D721Med (cell line): ENCODE measurements at regions not wholly inside any gene's neighbourhood (a gene's known extent, or its start where the extent isn't known, plus 50 kb on each side); places are given as distances from the start of the nearest gene placed in this dataset.

Source experiments
- DNase-seq: peaks from one replicate; pipeline ENCODE4 v3.0.0; 2011; ENCODE audit warnings: low spot score; ENCODE audit not compliant: insufficient read length
- FAIRE-seq: peaks from 2 replicates; lab custom pipeline; 2011; peaks lifted over from hg19 to GRCh38; lab: Jason Lieb, UNC
- TF ChIP-seq, protein P1 (sequence below): IDR thresholded peaks from 2 replicates; pipeline ENCODE4 v1.5.1; 2012; ENCODE audit warnings: mild to moderate bottlenecking, control low read depth; ENCODE audit not compliant: insufficient read depth; ENCODE audit errors: missing control alignments

DNA sequence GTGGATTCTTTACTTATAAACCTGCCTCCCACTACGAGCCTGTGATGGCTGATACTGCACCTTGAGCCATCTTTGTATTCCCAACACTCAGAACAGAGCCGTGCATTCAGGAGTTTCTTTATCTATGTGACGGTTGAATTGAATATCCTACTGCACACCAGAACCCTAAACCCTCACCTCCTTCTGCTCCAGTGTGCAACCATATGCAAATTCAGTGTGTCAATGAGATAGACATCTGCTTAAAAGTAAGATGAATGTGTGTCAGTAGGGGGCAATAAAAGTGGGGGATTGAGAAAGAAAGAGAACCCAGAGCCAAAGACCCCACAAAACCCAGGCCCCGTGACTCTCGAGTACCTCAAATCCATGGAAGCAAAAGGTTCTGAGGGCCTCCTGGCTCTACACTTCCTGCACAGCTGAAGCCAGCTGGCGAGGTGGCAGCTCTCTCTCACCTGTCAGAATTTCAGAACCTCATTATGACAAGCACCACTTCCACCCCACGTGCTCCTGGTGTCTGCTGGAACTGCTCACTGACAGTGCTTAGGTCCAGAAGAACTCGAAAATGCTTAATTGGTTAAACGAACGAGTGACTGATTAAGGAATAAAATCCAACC, 143.3 kb upstream of the GPR26 start:
- no peak for DNase-seq
- TF ChIP-seq, protein P1, sequence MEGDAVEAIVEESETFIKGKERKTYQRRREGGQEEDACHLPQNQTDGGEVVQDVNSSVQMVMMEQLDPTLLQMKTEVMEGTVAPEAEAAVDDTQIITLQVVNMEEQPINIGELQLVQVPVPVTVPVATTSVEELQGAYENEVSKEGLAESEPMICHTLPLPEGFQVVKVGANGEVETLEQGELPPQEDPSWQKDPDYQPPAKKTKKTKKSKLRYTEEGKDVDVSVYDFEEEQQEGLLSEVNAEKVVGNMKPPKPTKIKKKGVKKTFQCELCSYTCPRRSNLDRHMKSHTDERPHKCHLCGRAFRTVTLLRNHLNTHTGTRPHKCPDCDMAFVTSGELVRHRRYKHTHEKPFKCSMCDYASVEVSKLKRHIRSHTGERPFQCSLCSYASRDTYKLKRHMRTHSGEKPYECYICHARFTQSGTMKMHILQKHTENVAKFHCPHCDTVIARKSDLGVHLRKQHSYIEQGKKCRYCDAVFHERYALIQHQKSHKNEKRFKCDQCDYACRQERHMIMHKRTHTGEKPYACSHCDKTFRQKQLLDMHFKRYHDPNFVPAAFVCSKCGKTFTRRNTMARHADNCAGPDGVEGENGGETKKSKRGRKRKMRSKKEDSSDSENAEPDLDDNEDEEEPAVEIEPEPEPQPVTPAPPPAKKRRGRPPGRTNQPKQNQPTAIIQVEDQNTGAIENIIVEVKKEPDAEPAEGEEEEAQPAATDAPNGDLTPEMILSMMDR, result no peak
- FAIRE-seq, result no peak

DNA sequence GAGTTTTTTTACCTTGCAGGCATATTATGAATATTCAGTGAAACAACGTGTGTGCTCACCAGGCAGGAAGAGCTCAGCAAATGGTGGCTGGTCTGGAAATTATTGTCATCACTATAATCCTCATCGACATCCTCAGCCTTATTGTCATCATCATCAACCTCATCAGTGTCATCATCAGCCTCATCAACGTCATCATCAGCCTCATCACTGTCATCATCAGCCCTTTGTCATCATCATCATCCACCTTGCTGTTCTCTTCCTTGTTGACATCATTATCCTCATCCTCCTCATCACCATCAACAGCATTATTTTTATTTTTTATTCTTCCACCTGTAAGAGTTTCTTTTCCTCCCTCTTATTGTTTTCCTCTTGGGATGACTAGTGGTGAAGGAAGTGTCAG, 142.3 kb upstream of the GPR26 start:
- no peak for FAIRE-seq
- DNase-seq, result no peak
- TF ChIP-seq, protein P1, result no peak

DNA sequence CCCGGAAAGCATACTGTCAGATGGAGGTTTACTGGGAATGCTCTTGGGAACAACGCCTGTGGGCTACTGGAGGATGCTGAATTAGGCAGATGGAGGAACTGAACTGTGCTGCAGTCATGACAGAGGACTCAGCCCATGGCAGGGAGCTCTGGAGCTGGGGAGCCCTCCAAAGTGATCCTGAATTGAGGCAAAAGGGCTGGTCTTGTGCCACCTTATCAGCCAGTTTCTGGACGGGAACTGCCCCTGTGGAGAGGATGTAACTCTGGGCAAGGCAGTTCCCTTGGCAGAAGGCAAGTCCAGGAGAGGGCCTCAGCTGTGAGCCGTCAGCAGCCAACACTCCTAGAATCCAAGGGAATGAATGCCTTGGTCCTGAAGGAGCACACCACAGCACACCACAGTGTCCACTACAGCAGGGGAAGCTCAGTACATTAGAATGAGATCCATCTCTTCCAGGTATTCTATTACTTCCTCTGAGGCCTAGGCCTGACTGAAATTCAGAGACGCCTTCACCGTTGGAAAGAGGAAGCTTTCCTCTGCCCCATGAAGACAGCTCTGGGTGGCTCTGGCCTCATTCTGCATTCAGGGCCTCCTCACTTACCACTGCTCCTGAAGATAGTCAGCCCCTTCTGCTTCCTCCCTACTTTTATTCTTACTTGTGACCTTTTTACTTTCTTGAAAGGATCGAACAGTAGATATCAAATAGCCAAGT, 139.6 kb upstream of the GPR26 start:
- FAIRE-seq (no peak), DNase-seq (no peak)
- TF ChIP-seq, protein P1, result no peak

GRCh38 chr10:123527151-123527550, 139.0 kb upstream of the GPR26 start:
- no peak for FAIRE-seq
- TF ChIP-seq, protein P1, result no peak
- DNase-seq, result no peak

DNA sequence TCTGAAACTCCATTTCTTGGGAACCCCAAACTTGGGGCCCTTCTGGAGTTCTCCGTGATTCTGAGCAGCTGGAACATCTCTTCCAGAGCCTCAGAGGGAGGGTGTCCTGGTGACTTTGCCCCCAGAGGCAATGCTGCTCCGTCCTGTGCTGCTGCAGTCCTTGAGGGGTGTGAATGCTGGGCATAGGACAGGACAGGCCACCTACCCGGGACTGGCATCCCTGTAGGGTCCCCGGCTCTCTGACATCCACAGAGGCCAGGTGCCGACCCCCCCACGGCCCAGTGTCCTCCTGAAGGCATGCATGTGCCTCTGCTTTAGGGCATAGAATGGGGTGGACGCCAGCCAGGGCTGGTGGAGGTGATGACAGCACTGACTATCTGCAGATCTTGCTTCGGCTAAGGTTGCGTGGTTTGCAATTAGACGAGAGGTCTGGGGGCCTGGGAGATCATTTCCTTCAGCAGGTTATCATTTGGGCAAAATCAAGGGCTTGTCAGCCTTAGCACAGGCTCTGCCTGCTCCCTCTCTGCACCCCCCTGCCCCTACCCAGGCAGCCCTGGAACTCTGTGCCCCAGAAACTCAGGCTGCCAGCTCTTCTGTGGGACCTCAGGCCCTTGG, 136.9 kb upstream of the GPR26 start:
- DNase-seq (no peak), FAIRE-seq (no peak)
- TF ChIP-seq, protein P1, result no peak

DNA sequence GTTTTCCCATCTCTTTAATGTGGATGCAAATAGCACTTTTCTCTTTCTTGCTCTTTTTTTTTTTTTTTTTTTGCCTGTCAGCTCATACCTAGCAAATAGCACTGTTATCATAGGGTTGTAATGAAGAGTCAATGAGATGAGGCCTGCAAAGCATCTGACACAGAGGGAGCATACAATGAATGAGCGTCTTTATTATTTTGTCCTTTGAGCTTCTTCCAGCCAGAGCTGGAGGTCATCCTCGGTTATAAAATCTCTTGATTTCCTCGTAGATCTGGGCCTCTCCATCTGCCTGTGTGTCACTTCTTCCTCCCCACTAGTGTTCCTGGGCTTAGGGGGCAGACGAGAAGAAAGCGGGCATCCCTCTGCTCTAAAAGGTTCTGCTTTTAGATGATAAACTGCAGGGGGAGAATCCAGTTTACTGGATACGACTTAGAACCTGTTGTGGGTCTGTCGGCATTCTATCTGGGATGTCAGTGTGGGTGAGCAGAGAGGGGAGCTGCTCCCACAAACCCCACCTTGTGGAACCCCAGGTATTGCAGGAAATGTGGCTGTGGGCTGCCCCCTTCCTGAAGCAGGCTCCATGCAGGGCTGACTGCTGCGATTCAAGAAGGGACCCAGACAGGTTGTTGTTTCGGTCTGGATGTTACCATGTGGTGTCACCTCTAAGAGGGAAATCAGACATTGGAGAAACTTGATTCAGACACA, 135.8 kb upstream of the GPR26 start:
- no peak for DNase-seq
- no peak for FAIRE-seq
- TF ChIP-seq, protein P1, result no peak
